Left cardiac atrium (tissue), 4 donors: ENCODE measurements at regions not wholly inside any gene's neighbourhood (a gene's known extent, or its start where the extent isn't known, plus 50 kb on each side); places are given as distances from the start of the nearest gene placed in this dataset.
A peak's percentile ranks its signal among the peaks of the same experiment; 100 is the strongest.

ENCODE experiments used
- ATAC-seq, 2 donors: fragments of 200-7000 bp; cut with Tn5 transposase; one replicate each; pipeline ENCODE4 v1.9.1; 2020; ENCODE audit warnings: mild to moderate bottlenecking in 2 of 2, moderate library complexity in 2 of 2
- DNase-seq: peaks from one replicate; pipeline ENCODE4 v3.0.0-alpha.2; 2020
- intact Hi-C, 2 donors: fragments of 100-400 bp; cut with DNase I; formaldehyde crosslinking; loops; one replicate each; pipeline versions ENCODE4 v1.14.1 to v1.15.1; 2022 to 2023
- donor health status: DM: no; HTN: yes; CAD: no.
- donor health status: DM: no; HTN: yes; CAD: no; lungs with severe emphysema.
- donor health status: DM: yes; HTN: yes; CAD: no.
- donor health status: Dilated cardiomyopathy.

- no peak for ATAC-seq
- DNase-seq: no peak
- intact Hi-C loops: no loop called here
Observed at GRCh38 chr6:8231956-8232355, 129.6 kb upstream of the EEF1E1 start.

- peak in 1 of 2 donors; percentile 27 for ATAC-seq
- intact Hi-C loops: no loop called here
- DNase-seq: no peak
Observed at GRCh38 chr6:8229915-8230756, 127.8 kb upstream of the EEF1E1 start.

- intact Hi-C loops: no loop called here
- no peak for DNase-seq
- ATAC-seq: no peak
Observed at GRCh38 chr6:8225113-8225512, 122.8 kb upstream of the EEF1E1 start.

GRCh38 chr6:8223678-8224077, 121.3 kb upstream of the EEF1E1 start:
- intact Hi-C loops: no loop called here
- ATAC-seq (no peak), DNase-seq (no peak)

- ATAC-seq (peak in 1 of 2 donors; percentile 37), DNase-seq (no peak)
- intact Hi-C loops: loop anchor here in 1 of 2 donors (2.0 kb wide), 1 partner anchor 89 kb away; no protein-coding TSS in a partner anchor
Observed at GRCh38 chr6:8219352-8219943, 117.1 kb upstream of the EEF1E1 start.

GRCh38 chr6:8218861-8219260, 116.5 kb upstream of the EEF1E1 start:
- DNase-seq (no peak), ATAC-seq (no peak)
- intact Hi-C loops: loop anchor here in 1 of 2 donors (2.0 kb wide), 1 partner anchor 88 kb away; no protein-coding TSS in a partner anchor

- DNase-seq: no peak
- intact Hi-C loops: no loop called here
- peak in 1 of 2 donors; percentile 51 for ATAC-seq
Observed at GRCh38 chr6:8215631-8216030, 113.3 kb upstream of the EEF1E1 start.

- DNase-seq: no peak
- intact Hi-C loops: no loop called here
- ATAC-seq: no peak
Observed at GRCh38 chr6:8213995-8214394, 111.6 kb upstream of the EEF1E1 start.

- intact Hi-C loops: no loop called here
- DNase-seq (no peak), ATAC-seq (no peak)
Observed at GRCh38 chr6:8212720-8213434, 110.5 kb upstream of the EEF1E1 start.

- DNase-seq (no peak), ATAC-seq (no peak)
- intact Hi-C loops: no loop called here
Observed at GRCh38 chr6:8207869-8208191, 105.5 kb upstream of the EEF1E1 start.

- DNase-seq: no peak
- no peak for ATAC-seq
- intact Hi-C loops: no loop called here
Observed at GRCh38 chr6:8207191-8207868, 105.0 kb upstream of the EEF1E1 start.

GRCh38 chr6:8203337-8203736, 101.0 kb upstream of the EEF1E1 start:
- intact Hi-C loops: no loop called here
- DNase-seq (no peak), ATAC-seq (no peak)

- no peak for DNase-seq
- ATAC-seq: no peak
- intact Hi-C loops: no loop called here
Observed at GRCh38 chr6:8201679-8202078, 99.3 kb upstream of the EEF1E1 start.

- ATAC-seq (no peak), DNase-seq (no peak)
- intact Hi-C loops: no loop called here
Observed at GRCh38 chr6:8200255-8200654, 97.9 kb upstream of the EEF1E1 start.

GRCh38 chr6:8195714-8196102, 93.4 kb upstream of the EEF1E1 start:
- intact Hi-C loops: no loop called here
- DNase-seq: no peak
- no peak for ATAC-seq

GRCh38 chr6:8195040-8195713, 92.8 kb upstream of the EEF1E1 start:
- DNase-seq: no peak
- ATAC-seq: no peak
- intact Hi-C loops: no loop called here

- intact Hi-C loops: no loop called here
Observed at GRCh38 chr6:8194490-8194889, 92.1 kb upstream of the EEF1E1 start.

GRCh38 chr6:8193541-8193940, 91.2 kb upstream of the EEF1E1 start:
- intact Hi-C loops: no loop called here
- ATAC-seq (no peak), DNase-seq (no peak)

More at GRCh38 chr6:8194490-8194889, 92.1 kb upstream of the EEF1E1 start:
- ATAC-seq (no peak), DNase-seq (no peak)

GRCh38 chr6:8192597-8192996, 90.2 kb upstream of the EEF1E1 start:
- intact Hi-C loops: no loop called here
- ATAC-seq: no peak
- no peak for DNase-seq
